Thyroid gland (tissue), 4 donors: ENCODE measurements at regions not wholly inside any gene's neighbourhood (a gene's known extent, or its start where the extent isn't known, plus 50 kb on each side); places are given as distances from the start of the nearest gene placed in this dataset.

ENCODE experiments used
- POLR2A ChIP-seq, 2 donors: fragments of 450-650 bp; IDR thresholded peaks; one replicate each; pipeline ENCODE4 v1.6.1; 2017; ENCODE audit warnings: antibody characterized with exemption in 2 of 2, mild to moderate bottlenecking in 2 of 2, moderate library complexity in 1 of 2
- TF ChIP-seq, protein P1 (sequence below), 6 experiments: fragments of 200-600 bp in 3 of 6; fragments of 450-650 bp in 3 of 6; sonication (generic) in 3 of 6; IDR thresholded peaks; one replicate each; pipeline ENCODE4 v1.5.1; 2016 to 2019; ENCODE audit warnings: antibody characterized with exemption in 6 of 6, mild to moderate bottlenecking in 2 of 6, inconsistent platforms in 1 of 6, moderate library complexity in 1 of 6

DNA sequence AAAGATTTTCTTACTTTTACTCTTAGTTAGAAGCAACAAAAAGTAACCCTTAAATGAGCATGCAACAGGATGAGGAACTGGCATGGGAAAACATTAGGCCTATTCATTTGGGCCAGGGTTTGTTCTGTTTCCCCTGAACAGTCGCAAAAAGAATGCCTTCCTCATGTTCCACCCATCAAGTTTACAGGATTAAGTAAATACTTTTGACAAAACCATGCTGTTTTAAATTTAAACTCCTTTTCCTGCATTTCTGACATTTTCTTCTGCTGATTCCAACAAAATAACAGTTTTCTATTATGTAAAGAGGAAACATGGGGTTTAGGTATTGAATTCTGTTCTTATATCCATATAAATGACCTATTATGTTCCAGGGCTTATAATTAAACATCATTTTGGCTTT lies 236.6 kb upstream of the ACTBL2 start:
- TF ChIP-seq POLR2A (IDR thresholded peaks at IDR 0.05) = no peak
- TF ChIP-seq, protein P1, sequence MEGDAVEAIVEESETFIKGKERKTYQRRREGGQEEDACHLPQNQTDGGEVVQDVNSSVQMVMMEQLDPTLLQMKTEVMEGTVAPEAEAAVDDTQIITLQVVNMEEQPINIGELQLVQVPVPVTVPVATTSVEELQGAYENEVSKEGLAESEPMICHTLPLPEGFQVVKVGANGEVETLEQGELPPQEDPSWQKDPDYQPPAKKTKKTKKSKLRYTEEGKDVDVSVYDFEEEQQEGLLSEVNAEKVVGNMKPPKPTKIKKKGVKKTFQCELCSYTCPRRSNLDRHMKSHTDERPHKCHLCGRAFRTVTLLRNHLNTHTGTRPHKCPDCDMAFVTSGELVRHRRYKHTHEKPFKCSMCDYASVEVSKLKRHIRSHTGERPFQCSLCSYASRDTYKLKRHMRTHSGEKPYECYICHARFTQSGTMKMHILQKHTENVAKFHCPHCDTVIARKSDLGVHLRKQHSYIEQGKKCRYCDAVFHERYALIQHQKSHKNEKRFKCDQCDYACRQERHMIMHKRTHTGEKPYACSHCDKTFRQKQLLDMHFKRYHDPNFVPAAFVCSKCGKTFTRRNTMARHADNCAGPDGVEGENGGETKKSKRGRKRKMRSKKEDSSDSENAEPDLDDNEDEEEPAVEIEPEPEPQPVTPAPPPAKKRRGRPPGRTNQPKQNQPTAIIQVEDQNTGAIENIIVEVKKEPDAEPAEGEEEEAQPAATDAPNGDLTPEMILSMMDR (IDR thresholded peaks at IDR 0.05) = no peak
